Thoracic aorta (tissue), 2 donors: ENCODE measurements at regions not wholly inside any gene's neighbourhood (a gene's known extent, or its start where the extent isn't known, plus 50 kb on each side); places are given as distances from the start of the nearest gene placed in this dataset.

Source experiments
- ATAC-seq: fragments of 150-250 bp; one replicate; pipeline ENCODE4 v1.8.0; 2017; ENCODE audit warnings: low read depth; ENCODE audit not compliant: insufficient number of reproducible peaks, low FRiP score
- DNase-seq: peaks from one replicate; pipeline ENCODE4 v3.0.0-alpha.2; 2020; ENCODE audit warnings: low spot score
- H3K27ac ChIP-seq, 2 donors: fragments of 200-600 bp; sonication (generic); 1 replicate in 1 of 2; 2 replicates in 1 of 2; pipeline ENCODE4 v1.5.1; 2016; ENCODE audit warnings: mild to moderate bottlenecking in 2 of 2, moderate library complexity in 2 of 2
- H3K27me3 ChIP-seq: fragments of 200-600 bp; sonication (generic); replicated peaks from 2 replicates; pipeline ENCODE4 v1.6.0; 2016; ENCODE audit warnings: mild to moderate bottlenecking; ENCODE audit not compliant: insufficient read depth
- H3K36me3 ChIP-seq: fragments of 200-600 bp; sonication (generic); one replicate; pipeline ENCODE4 v1.5.1; 2016
- H3K4me1 ChIP-seq, 2 donors: fragments of 200-600 bp; sonication (generic); 1 replicate in 1 of 2; 2 replicates in 1 of 2; pipeline versions ENCODE4 v1.5.1 to v1.6.0; 2016; ENCODE audit warnings: low read depth in 2 of 2, mild to moderate bottlenecking in 1 of 2; ENCODE audit not compliant: control insufficient read depth in 1 of 2
- H3K4me3 ChIP-seq: fragments of 200-600 bp; sonication (generic); 2 replicates; pipeline ENCODE4 v1.5.1; 2016; ENCODE audit warnings: mild to moderate bottlenecking
- H3K9me3 ChIP-seq: fragments of 200-600 bp; sonication (generic); 2 replicates; pipeline ENCODE4 v1.5.1; 2016
- CTCF ChIP-seq: fragments of 200-600 bp; sonication (generic); IDR thresholded peaks from one replicate; pipeline ENCODE4 v1.5.1; 2019; ENCODE audit warnings: antibody characterized with exemption

GRCh38 chr4:125042041-125042440, 272.7 kb upstream of the FAT4 start:
- no peak for TF ChIP-seq CTCF
- DNase-seq (no peak), ATAC-seq (no peak)
- Histone ChIP-seq H3K27ac (no peak overlapping the region), H3K9me3 (no peaks in the 10 kb centered on the region), H3K4me3 (no peak overlapping the region), H3K36me3 (no peaks in the 10 kb centered on the region), H3K27me3 (no peaks in the 10 kb centered on the region), H3K4me1 (peaks cover 5 to 10% of the 10 kb centered on the region in 2 donors)

GRCh38 chr4:125041372-125041930, 273.3 kb upstream of the FAT4 start:
- H3K36me3 ChIP-seq, result no peaks in the 10 kb centered on the region
- TF ChIP-seq CTCF, result no peak
- no peak for ATAC-seq
- no peaks in the 10 kb centered on the region for H3K9me3 ChIP-seq
- no peak overlapping the region for H3K27ac ChIP-seq
- H3K27me3 ChIP-seq, result no peaks in the 10 kb centered on the region
- H3K4me1 ChIP-seq, result peaks cover 5 to 10% of the 10 kb centered on the region in 2 donors
- no peak for DNase-seq
- H3K4me3 ChIP-seq, result no peak overlapping the region

- no peak for DNase-seq
- TF ChIP-seq CTCF, result no peak
- ATAC-seq, result no peak
- Histone ChIP-seq H3K4me3 (no peak overlapping the region), H3K27me3 (no peaks in the 10 kb centered on the region), H3K4me1 (peaks cover 0 to 2% of the 10 kb centered on the region in 2 donors), H3K36me3 (no peaks in the 10 kb centered on the region), H3K9me3 (no peaks in the 10 kb centered on the region), H3K27ac (no peak overlapping the region)
These were observed 275.2 kb upstream of the FAT4 start for GRCh38 chr4:125039550-125039949.

DNA sequence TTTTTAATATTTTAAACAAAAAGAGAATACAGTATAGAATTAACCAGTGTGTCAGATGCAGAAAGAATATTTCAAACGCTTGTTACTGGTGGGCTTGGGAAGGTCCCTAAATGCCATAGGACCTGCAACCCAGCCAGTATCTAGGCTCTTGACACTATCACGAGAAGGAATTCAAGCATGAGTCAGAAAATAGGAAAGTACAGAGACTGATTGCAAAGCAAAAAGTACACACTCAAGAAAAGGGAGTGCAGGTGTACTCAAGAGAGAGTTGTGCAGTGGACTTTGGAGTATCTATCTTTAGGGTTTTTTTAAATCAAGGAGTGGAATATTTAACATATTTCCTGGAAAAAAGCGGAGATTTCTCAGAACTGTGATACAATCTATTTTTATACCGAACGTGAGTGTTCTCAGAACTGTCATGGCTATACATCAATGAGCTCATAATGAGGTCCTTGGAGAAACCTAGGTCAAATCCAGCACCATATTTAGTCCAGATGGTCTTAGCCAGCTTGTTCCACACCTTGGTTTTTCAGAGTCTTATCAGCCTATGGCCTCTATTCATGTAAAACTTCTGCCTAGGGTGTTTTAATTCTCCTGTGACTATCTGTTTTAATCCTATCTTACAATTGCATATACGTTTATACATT, 291.8 kb upstream of the FAT4 start:
- Histone ChIP-seq H3K27ac (no peak overlapping the region), H3K27me3 (no peaks in the 10 kb centered on the region), H3K36me3 (no peaks in the 10 kb centered on the region), H3K4me1 (no peaks in the 10 kb centered on the region), H3K9me3 (no peaks in the 10 kb centered on the region), H3K4me3 (no peak overlapping the region)
- DNase-seq, result no peak
- no peak for TF ChIP-seq CTCF
- ATAC-seq, result no peak

GRCh38 chr4:125021189-125021588, 293.6 kb upstream of the FAT4 start:
- Histone ChIP-seq H3K4me1 (no peaks in the 10 kb centered on the region), H3K9me3 (no peaks in the 10 kb centered on the region), H3K4me3 (no peak overlapping the region), H3K27ac (no peak overlapping the region), H3K36me3 (no peaks in the 10 kb centered on the region), H3K27me3 (no peaks in the 10 kb centered on the region)
- TF ChIP-seq CTCF, result no peak
- DNase-seq (no peak), ATAC-seq (no peak)
